ENCODE measurements at regions not wholly inside any gene's neighbourhood (a gene's known extent, or its start where the extent isn't known, plus 50 kb on each side); places are given as distances from the start of the nearest gene placed in this dataset.

DNA sequence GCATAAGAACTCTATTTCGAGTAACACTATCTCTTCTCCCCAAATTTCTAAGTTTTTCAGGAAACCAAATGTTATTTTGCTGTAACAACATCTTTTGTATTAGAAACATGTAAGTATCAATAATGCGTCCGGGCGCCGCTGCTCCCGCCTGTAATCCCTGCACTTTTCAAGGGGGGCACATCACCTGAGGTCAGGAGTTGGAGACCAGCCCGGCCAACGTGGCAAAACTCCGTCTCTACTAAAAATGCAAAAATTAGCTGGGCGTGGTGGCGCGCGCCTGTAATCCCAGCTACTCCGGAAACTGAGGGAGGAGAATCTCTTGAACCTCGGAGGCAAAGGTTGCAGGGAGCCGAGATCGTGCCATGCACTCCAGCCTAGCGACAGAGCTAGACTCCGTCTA is 881.1 kb upstream of the NUDT12 start:
- Histone ChIP-seq H3K4ac (ENCODE audit: low read depth, low read length) (no peak overlapping the region), H3K14ac (replicated peaks; ENCODE audit: low read depth, low read length) (no peak overlapping the region), H4K20me1 (ENCODE audit: insufficient read depth, low read length) (no peaks in the 10 kb centered on the region), H3K18ac (ENCODE audit: low read depth, low read length) (no peak overlapping the region), H3K4me1 (ENCODE audit: control insufficient read depth, insufficient read depth, low read length) (no peaks in the 10 kb centered on the region), H4K8ac (ENCODE audit: low read depth in 2 of 2, low read length in 2 of 2) (no peak overlapping the region), H3K23ac (ENCODE audit: low read depth, low read length) (no peak overlapping the region), H3K4me2 (ENCODE audit: low read depth, low read length) (no peak overlapping the region), H4K91ac (ENCODE audit: insufficient read depth, low read depth, low read length) (no peak overlapping the region), H3K79me1 (ENCODE audit: low read depth in 1 of 2, low read length in 2 of 2) (no peaks in the 10 kb centered on the region), H3K36me3 (ENCODE audit: control insufficient read depth, insufficient read depth, low read length) (no peaks in the 10 kb centered on the region), H3K9me3 (ENCODE audit: control insufficient read depth, insufficient read depth, low read length) (no peaks in the 10 kb centered on the region; the same call in 1 of the 2 replicates), H2AFZ (replicated peaks; ENCODE audit: low read length, poor library complexity) (no peak overlapping the region), H2AK9ac (replicated peaks; ENCODE audit: low read depth, low read length, poor library complexity) (no peak overlapping the region), H2BK5ac (ENCODE audit: low read depth, low read length, poor library complexity, severe bottlenecking) (no peak overlapping the region), H3K9ac (ENCODE audit: low read depth, low read length) (no peak overlapping the region), H3K27ac (ENCODE audit: insufficient read depth, low read length) (no peak overlapping the region), H2BK120ac (ENCODE audit: low read depth, low read length) (no peak overlapping the region), H2AK5ac (ENCODE audit: low read depth, low read length) (no peak overlapping the region), H3K27me3 (ENCODE audit: control insufficient read depth, insufficient read depth, low read length) (no peaks in the 10 kb centered on the region), H3K4me3 (ENCODE audit: insufficient read depth, low read depth, low read length) (no peak overlapping the region), H3K9me1 (ENCODE audit: insufficient read depth, low read length) (no peaks in the 10 kb centered on the region), H4K5ac (ENCODE audit: low read depth, low read length) (no peak overlapping the region), H2BK20ac (ENCODE audit: low read depth, low read length) (no peak overlapping the region), H2BK15ac (ENCODE audit: low read depth, low read length) (no peak overlapping the region), H3K56ac (ENCODE audit: extremely low read depth, insufficient read depth, low read length) (no peak overlapping the region)
- CTCF ChIA-PET, result no interaction called here
- dilution Hi-C loops (cut with HindIII; ENCODE audit: low sequenced_read_pairs, unreplicated experiment) (no loop called here), in situ Hi-C loops (cut with MboI; ENCODE audit: low sequenced_read_pairs) (no loop called here), intact Hi-C loops (cut with micrococcal nuclease) (no loop called here)
- POLR2A ChIA-PET (ENCODE audit: unreplicated experiment), result no interaction called here
- DNase-seq (no peak), ATAC-seq (ENCODE audit: low read depth) (no peak)
- WGBS, 2 experiments (ENCODE audit: extremely low coverage in 2 of 2, insufficient read length in 1 of 2), result 100% methylated on average over 3 of the region's 19 CpGs; no CpG with 5 or more reads in 1 of the 2 experiments
- no TSS peak for BruUV-seq (replicated peaks)
- TF ChIP-seq, protein P1, sequence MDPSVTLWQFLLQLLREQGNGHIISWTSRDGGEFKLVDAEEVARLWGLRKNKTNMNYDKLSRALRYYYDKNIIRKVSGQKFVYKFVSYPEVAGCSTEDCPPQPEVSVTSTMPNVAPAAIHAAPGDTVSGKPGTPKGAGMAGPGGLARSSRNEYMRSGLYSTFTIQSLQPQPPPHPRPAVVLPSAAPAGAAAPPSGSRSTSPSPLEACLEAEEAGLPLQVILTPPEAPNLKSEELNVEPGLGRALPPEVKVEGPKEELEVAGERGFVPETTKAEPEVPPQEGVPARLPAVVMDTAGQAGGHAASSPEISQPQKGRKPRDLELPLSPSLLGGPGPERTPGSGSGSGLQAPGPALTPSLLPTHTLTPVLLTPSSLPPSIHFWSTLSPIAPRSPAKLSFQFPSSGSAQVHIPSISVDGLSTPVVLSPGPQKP (IDR thresholded peaks at IDR 0.05; ENCODE audit: borderline replicate concordance, low read depth, low read length), result no peak
- TF ChIP-seq CEBPB (IDR thresholded peaks at IDR 0.05; ENCODE audit: low read depth, low read length) (no peak), MXI1 (IDR thresholded peaks at IDR 0.05; ENCODE audit: borderline replicate concordance, low read depth, low read length) (no peak), MAFK (IDR thresholded peaks at IDR 0.05; ENCODE audit: low read depth, low read length) (no peak), RFX5 (IDR thresholded peaks at IDR 0.05; ENCODE audit: low read depth, low read length) (no peak), RAD21 (IDR thresholded peaks at IDR 0.05; ENCODE audit: low read length) (no peak), NFE2L2 (IDR thresholded peaks at IDR 0.05; ENCODE audit: low read depth, low read length) (no peak), SMC3 (IDR thresholded peaks at IDR 0.05; ENCODE audit: low read depth, low read length) (no peak), MAZ (IDR thresholded peaks at IDR 0.05; ENCODE audit: borderline replicate concordance, low read depth, low read length) (no peak), CHD1 (IDR thresholded peaks at IDR 0.05; ENCODE audit: low read depth, low read length) (no peak), POLR2A (IDR thresholded peaks at IDR 0.05; ENCODE audit: low read depth, low read length) (no peak), FOS (IDR thresholded peaks at IDR 0.05; ENCODE audit: low read depth, low read length) (no peak), RCOR1 (IDR thresholded peaks at IDR 0.05; ENCODE audit: insufficient replicate concordance, low read length) (no peak), BHLHE40 (IDR thresholded peaks at IDR 0.05; ENCODE audit: low read depth, low read length) (no peak)
- TF ChIP-seq, protein P2, sequence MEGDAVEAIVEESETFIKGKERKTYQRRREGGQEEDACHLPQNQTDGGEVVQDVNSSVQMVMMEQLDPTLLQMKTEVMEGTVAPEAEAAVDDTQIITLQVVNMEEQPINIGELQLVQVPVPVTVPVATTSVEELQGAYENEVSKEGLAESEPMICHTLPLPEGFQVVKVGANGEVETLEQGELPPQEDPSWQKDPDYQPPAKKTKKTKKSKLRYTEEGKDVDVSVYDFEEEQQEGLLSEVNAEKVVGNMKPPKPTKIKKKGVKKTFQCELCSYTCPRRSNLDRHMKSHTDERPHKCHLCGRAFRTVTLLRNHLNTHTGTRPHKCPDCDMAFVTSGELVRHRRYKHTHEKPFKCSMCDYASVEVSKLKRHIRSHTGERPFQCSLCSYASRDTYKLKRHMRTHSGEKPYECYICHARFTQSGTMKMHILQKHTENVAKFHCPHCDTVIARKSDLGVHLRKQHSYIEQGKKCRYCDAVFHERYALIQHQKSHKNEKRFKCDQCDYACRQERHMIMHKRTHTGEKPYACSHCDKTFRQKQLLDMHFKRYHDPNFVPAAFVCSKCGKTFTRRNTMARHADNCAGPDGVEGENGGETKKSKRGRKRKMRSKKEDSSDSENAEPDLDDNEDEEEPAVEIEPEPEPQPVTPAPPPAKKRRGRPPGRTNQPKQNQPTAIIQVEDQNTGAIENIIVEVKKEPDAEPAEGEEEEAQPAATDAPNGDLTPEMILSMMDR (conservative IDR thresholded peaks at IDR 0.05; ENCODE audit: low read depth, low read length), result no peak
- TF ChIP-seq, protein P3, sequence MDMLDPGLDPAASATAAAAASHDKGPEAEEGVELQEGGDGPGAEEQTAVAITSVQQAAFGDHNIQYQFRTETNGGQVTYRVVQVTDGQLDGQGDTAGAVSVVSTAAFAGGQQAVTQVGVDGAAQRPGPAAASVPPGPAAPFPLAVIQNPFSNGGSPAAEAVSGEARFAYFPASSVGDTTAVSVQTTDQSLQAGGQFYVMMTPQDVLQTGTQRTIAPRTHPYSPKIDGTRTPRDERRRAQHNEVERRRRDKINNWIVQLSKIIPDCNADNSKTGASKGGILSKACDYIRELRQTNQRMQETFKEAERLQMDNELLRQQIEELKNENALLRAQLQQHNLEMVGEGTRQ (IDR thresholded peaks at IDR 0.05; ENCODE audit: low read depth, low read length), result no peak

Data from IMR-90 (cell line).